Heart left ventricle (tissue), 16 donors: ENCODE measurements at regions not wholly inside any gene's neighbourhood (a gene's known extent, or its start where the extent isn't known, plus 50 kb on each side); places are given as distances from the start of the nearest gene placed in this dataset.

Experiments
- ATAC-seq, 4 donors: fragments of 200-7000 bp; cut with Tn5 transposase; one replicate each; pipeline ENCODE4 v1.9.1; 2020 to 2022; ENCODE audit warnings: moderate library complexity in 4 of 4, mild to moderate bottlenecking in 3 of 4, moderate number of reproducible peaks in 1 of 4
- DNase-seq, 5 donors: peaks; one replicate each; pipeline ENCODE4 v3.0.0-alpha.2; 2020
- H3K27ac ChIP-seq, 12 donors: fragments of 200-600 bp; sonication (generic) in 4 of 12; one replicate each; pipeline versions ENCODE4 v1.5.0 to v1.8.0; 2016 to 2022; ENCODE audit warnings: mild to moderate bottlenecking in 2 of 12
- H3K27me3 ChIP-seq, 9 donors: fragments of 200-600 bp; sonication (generic) in 2 of 9; one replicate each; pipeline versions ENCODE4 v1.5.1 to v1.8.0; 2016 to 2022; ENCODE audit warnings: mild to moderate bottlenecking in 3 of 9
- H3K36me3 ChIP-seq, 9 donors: fragments of 200-600 bp; sonication (generic) in 2 of 9; one replicate each; pipeline versions ENCODE4 v1.5.0 to v1.8.0; 2018 to 2022; ENCODE audit warnings: mild to moderate bottlenecking in 2 of 9
- H3K4me1 ChIP-seq, 12 donors: fragments of 200-600 bp; sonication (generic) in 4 of 12; one replicate each; pipeline versions ENCODE4 v1.5.0 to v1.8.0; 2016 to 2022; ENCODE audit warnings: mild to moderate bottlenecking in 3 of 12
- H3K4me3 ChIP-seq, 12 donors: fragments of 200-600 bp; sonication (generic) in 4 of 12; one replicate each; pipeline versions ENCODE4 v1.5.0 to v1.8.0; 2017 to 2022; ENCODE audit warnings: mild to moderate bottlenecking in 9 of 12, moderate library complexity in 4 of 12
- H3K9me3 ChIP-seq, 12 donors: fragments of 200-600 bp; sonication (generic) in 4 of 12; one replicate each; pipeline versions ENCODE4 v1.5.0 to v1.8.0; 2016 to 2022; ENCODE audit warnings: mild to moderate bottlenecking in 1 of 12
- CTCF ChIP-seq, 12 donors: fragments of 200-600 bp; sonication (generic) in 4 of 12; IDR thresholded peaks; one replicate each; pipeline versions ENCODE4 v1.5.0 to v1.8.0; 2018 to 2022; ENCODE audit warnings: antibody characterized with exemption in 12 of 12, mild to moderate bottlenecking in 5 of 12
- POLR2A ChIP-seq, 2 donors: fragments of 450-650 bp; IDR thresholded peaks; one replicate each; pipeline ENCODE4 v1.6.1; 2017; ENCODE audit warnings: antibody characterized with exemption in 2 of 2, mild to moderate bottlenecking in 2 of 2, moderate library complexity in 2 of 2
- WGBS, 4 donors: extraction: QIAGEN DNeasy Blood & Tissue Kit in 2 of 4; methylation state at CpG; one replicate each; pipeline versions ENCODE4 v1.1.5 to v1.1.7; 2013 to 2018; 5-methylcytosine and 5-hydroxymethylcytosine counted together
- intact Hi-C, 10 donors: fragments of 100-400 bp; cut with DNase I; formaldehyde crosslinking; loops; one replicate each; pipeline versions ENCODE4 v1.11.1 to v1.14.2; 2022
- donor health status: ischemic (EF 13 %, LVEDD 7.1; RV severe dilation, severe dysfunction).
- donor health status: healthy with polysubstance abuse.
- donor health status: DM: no; HTN: yes; CAD: no.
- donor health status: DM: no; HTN: no; CAD: no.
- donor health status: ischemic (EF 25% LVEDD 6.9; RV normal size, moderate dysfunction).
- donor health status: ischemic (EF 25% LVEDD 5.7; RV mildly dilated, moderate dysfunction).
- donor health status: healthy.
- donor health status: DM: yes; HTN: yes; CAD: no.
- donor health status: ischemic (EF 35%, LVEDD 5.7; RV mildly dilated, moderate dysfunction).
- donor health status: nonischemic (EF 11% LVEDD 7.7; RV severe dilation, severe dysfunction).
- donor health status: DM: yes; HTN: yes; CAD: no.
- donor health status: PGD.
- donor health status: ischemic (EF 29% LVEDD 5.4; RV normal size, mild dysfunction).
- donor health status: nonischemic (EF 23%, LVEDD 6.1; RV moderate dilation, normal function).

- intact Hi-C loops = no loop called here
These were observed 272.4 kb upstream of the NRXN1 start for GRCh38 chr2:51304311-51304710.

GRCh38 chr2:51301381-51301780 is 269.4 kb upstream of the NRXN1 start:
- 81 to 85% (median 84%) methylated on average over 4 of the region's 4 CpGs for WGBS, 4 donors

More at GRCh38 chr2:51304311-51304710, 272.4 kb upstream of the NRXN1 start:
- TF ChIP-seq CTCF (IDR thresholded peaks at IDR 0.05) (no peak), POLR2A (IDR thresholded peaks at IDR 0.05) (no peak)
- DNase-seq (no peak), ATAC-seq (no peak)
- Histone ChIP-seq H3K4me1 (no peaks in the 10 kb centered on the region), H3K27ac (no peak overlapping the region), H3K4me3 (no peak overlapping the region), H3K9me3 (no peaks in the 10 kb centered on the region), H3K36me3 (no peaks in the 10 kb centered on the region), H3K27me3 (no peaks in the 10 kb centered on the region)
- 55 to 69% (median 60%) methylated on average over 1 of the region's 1 CpG for WGBS, 4 donors

GRCh38 chr2:51299370-51299769 is 267.4 kb upstream of the NRXN1 start:
- H3K27ac ChIP-seq = no peak overlapping the region
- WGBS, 4 donors = 38 to 70% (median 53%) methylated on average over 1 of the region's 1 CpG
- H3K9me3 ChIP-seq = no peaks in the 10 kb centered on the region
- ATAC-seq = no peak
- TF ChIP-seq CTCF (IDR thresholded peaks at IDR 0.05) (no peak), POLR2A (IDR thresholded peaks at IDR 0.05) (no peak)
- H3K27me3 ChIP-seq = no peaks in the 10 kb centered on the region
- H3K4me3 ChIP-seq = no peak overlapping the region
- intact Hi-C loops = no loop called here
- no peaks in the 10 kb centered on the region for H3K36me3 ChIP-seq
- DNase-seq = no peak
- no peaks in the 10 kb centered on the region for H3K4me1 ChIP-seq

More at GRCh38 chr2:51301381-51301780, 269.4 kb upstream of the NRXN1 start:
- Histone ChIP-seq H3K27me3 (no peaks in the 10 kb centered on the region), H3K27ac (no peak overlapping the region), H3K36me3 (no peaks in the 10 kb centered on the region), H3K4me1 (no peaks in the 10 kb centered on the region), H3K9me3 (no peaks in the 10 kb centered on the region), H3K4me3 (no peak overlapping the region)
- TF ChIP-seq CTCF (IDR thresholded peaks at IDR 0.05) (no peak), POLR2A (IDR thresholded peaks at IDR 0.05) (no peak)
- DNase-seq (no peak), ATAC-seq (no peak)
- intact Hi-C loops = no loop called here

- ATAC-seq = no peak
- WGBS, 4 donors = 64 to 83% (median 80%) methylated on average over 1 of the region's 1 CpG
These were observed 265.6 kb upstream of the NRXN1 start for GRCh38 chr2:51297488-51297887.

More at GRCh38 chr2:51297488-51297887, 265.6 kb upstream of the NRXN1 start:
- Histone ChIP-seq H3K9me3 (no peaks in the 10 kb centered on the region), H3K36me3 (no peaks in the 10 kb centered on the region), H3K27ac (no peak overlapping the region), H3K4me3 (no peak overlapping the region), H3K4me1 (no peaks in the 10 kb centered on the region), H3K27me3 (no peaks in the 10 kb centered on the region)
- intact Hi-C loops = no loop called here
- TF ChIP-seq CTCF (IDR thresholded peaks at IDR 0.05) (no peak), POLR2A (IDR thresholded peaks at IDR 0.05) (no peak)
- no peak for DNase-seq
